Fibroblast of pulmonary artery (primary cell): ENCODE measurements at regions not wholly inside any gene's neighbourhood (a gene's known extent, or its start where the extent isn't known, plus 50 kb on each side); places are given as distances from the start of the nearest gene placed in this dataset.
A peak's percentile ranks its signal among the peaks of the same experiment; 100 is the strongest.

Experiments used
- DNase-seq: peaks from one replicate; pipeline ENCODE4 v3.0.0-alpha.2; 2010; ENCODE audit warnings: low read depth
- H3K4me3 ChIP-seq: replicated peaks from 2 replicates; pipeline ENCODE4 v1.5.1; 2011; ENCODE audit warnings: low read depth, mild to moderate bottlenecking, control low read depth, low read length, moderate library complexity
- TF ChIP-seq, protein P1 (sequence below): IDR thresholded peaks from 2 replicates; pipeline ENCODE4 v1.5.1; 2011; ENCODE audit warnings: mild to moderate bottlenecking, control low read depth, low read length, inconsistent platforms; ENCODE audit errors: missing control alignments

DNA sequence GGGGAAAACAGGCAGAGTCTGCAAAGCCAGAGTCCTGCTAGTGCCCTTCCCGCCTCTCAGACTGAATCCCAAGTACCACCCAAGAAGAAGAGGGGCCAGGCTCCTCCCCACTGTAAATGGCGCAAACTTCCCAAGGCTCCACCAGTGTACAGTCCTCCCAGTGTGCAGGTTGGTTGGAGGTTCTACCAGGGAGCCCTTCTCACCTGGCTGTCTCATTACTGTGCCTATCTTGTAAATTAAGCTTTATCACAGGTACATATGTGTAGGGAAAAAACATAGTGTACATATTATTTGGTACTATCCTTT, 189.7 kb downstream of the FSCB start:
- DNase-seq, result no peak
- TF ChIP-seq, protein P1, sequence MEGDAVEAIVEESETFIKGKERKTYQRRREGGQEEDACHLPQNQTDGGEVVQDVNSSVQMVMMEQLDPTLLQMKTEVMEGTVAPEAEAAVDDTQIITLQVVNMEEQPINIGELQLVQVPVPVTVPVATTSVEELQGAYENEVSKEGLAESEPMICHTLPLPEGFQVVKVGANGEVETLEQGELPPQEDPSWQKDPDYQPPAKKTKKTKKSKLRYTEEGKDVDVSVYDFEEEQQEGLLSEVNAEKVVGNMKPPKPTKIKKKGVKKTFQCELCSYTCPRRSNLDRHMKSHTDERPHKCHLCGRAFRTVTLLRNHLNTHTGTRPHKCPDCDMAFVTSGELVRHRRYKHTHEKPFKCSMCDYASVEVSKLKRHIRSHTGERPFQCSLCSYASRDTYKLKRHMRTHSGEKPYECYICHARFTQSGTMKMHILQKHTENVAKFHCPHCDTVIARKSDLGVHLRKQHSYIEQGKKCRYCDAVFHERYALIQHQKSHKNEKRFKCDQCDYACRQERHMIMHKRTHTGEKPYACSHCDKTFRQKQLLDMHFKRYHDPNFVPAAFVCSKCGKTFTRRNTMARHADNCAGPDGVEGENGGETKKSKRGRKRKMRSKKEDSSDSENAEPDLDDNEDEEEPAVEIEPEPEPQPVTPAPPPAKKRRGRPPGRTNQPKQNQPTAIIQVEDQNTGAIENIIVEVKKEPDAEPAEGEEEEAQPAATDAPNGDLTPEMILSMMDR, result no peak

DNA sequence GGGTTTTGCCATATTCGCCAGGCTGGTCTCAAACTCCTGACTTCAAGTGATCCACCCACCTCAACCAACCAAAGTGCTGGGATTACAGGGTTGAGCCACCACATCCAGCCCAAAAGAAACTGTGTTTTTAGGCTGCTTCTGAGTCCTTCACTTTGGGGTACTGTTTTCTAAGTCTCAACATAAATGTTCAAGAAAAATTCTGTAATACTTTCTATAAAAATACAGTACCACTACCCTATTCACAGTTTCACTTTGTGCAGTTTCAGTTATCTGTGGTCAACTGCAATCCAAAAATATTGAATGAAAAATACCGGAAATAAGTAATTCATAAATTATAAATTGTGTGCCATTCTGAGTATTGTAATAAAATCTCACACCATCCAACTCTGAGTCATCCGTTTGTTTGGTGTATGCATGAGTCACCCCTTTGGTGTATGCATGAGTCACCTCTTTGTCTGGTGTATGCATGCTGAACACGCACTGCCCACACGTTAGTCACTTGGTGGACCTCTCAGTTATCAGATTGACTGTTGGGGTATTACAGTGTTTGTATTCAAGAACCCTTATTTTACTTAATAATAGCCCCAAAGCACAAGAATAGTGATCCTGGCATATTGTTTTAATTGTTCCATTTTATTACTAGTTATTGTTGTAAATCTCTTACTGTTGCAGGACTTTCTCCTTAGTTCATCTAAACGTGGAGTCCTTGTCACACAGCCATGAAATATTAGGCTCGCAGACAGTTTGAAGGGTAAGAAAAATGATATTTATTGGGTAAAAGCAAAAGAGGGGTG, 190.2 kb downstream of the FSCB start:
- no peak overlapping the region for H3K4me3 ChIP-seq
- DNase-seq, result peak; percentile 97
- TF ChIP-seq, protein P1, result no peak

More for the DNA sequence above, 189.7 kb downstream of the FSCB start:
- H3K4me3 ChIP-seq, result no peak overlapping the region

DNA sequence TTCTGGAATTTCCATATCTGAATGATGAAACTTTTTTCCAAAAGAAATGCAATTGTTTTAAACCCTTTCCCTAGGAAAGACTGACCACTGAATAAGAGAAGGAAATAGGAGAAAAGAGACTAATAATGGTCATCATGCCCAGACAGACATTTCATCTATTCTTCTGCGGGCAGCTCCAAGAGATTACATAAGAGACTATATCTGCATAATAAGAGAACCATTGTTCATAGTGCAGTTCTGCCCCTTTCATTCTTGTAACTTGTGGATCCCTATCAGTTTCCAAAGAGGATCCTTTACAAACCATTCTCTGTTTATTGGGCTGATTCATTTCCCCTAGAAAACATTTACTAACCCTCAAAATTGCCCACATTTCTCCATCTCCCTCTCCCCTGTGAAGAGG, 197.8 kb downstream of the FSCB start:
- no peak overlapping the region for H3K4me3 ChIP-seq
- TF ChIP-seq, protein P1, result no peak
- peak; percentile 12 for DNase-seq

DNA sequence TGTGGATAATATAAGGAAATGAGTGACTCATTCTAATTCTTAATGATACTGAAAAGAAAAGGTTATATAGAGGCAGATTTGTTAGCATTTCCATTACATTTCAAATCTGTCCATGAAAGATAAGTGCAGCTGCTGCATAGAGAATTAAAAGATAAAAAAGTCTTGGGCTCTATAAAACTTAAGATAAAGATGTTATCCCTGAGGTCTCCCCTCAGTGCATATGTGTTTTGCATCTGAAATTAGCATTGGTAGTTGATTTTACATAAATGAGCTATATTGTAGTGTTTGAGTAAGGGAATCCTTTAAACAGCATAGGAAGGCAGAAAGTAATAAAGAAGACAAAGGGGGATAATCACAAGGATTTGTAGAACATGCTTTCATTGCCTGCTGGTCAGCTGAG, 206.2 kb downstream of the FSCB start:
- DNase-seq, result no peak
- TF ChIP-seq, protein P1, result no peak
- H3K4me3 ChIP-seq, result no peak overlapping the region

DNA sequence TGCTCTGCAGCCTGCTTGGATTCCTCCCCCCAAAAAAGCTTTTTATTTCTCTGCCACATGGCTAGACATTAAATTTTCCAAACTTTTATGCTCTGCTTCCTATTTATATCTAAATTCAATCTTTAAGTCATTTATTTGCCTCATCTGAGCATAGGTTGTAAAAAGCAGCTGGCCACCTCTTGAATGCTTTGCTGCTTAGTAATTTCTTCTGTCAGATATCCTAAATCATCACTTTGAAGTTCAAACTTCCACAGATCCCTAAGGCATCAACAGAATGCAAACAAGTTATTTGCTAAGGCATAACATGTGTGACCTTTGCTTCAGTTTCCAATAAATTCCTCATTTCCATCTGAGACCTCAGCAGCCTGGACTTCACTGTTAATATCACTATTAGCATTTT, 209.6 kb downstream of the FSCB start:
- TF ChIP-seq, protein P1, result no peak
- H3K4me3 ChIP-seq, result no peak overlapping the region

DNA sequence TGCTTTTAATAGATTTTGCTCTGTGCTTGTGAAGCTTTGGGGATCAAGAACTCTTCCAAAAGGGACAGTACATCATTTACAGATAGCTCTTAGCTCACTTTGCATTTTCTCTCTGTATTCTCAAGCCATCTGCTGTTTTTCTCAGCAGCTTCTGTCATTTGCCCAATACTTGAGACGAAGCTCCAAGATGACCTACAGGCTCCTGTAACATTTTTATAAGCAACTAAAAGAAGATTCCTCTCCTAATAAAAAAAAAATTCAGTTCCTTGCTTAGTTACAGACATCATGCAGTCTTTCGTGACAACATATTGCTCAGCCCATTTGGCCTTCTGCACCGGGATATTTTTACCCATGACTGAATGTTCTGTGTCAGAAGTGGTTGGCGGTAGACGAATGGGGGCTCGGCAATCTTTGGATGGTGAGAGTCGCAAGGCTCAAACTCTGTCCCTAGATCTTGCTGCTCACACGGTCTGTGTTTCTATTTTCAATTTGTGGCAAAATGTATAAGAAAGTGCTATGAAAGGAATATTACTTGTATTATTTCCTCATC, 215.6 kb downstream of the FSCB start:
- TF ChIP-seq, protein P1, result no peak
- H3K4me3 ChIP-seq, result no peak overlapping the region
- no peak for DNase-seq

More for the DNA sequence above, 209.6 kb downstream of the FSCB start:
- no peak for DNase-seq

DNA sequence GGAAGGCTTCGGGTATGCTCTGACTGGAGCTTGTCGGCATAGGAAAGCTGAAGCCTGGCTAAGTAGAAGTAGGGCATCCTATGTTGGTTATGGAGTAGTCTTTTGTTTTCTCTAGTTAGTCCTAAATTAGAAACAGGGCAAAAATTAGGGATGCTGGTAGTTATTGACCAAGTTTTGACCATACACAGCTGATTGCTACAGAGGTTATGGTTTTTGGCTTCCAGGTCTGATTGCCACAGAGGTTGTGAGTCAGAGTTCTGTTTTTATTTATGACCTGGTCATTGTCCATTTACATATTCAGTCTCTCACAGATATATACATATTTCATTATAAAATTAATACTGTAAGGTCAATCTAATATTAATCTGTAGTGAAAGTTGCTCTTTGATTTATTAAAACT, 219.2 kb downstream of the FSCB start:
- peak; percentile 22 for DNase-seq
- TF ChIP-seq, protein P1, result no peak
- H3K4me3 ChIP-seq, result no peak overlapping the region
